GM23338 (cell line): ENCODE measurements at regions not wholly inside any gene's neighbourhood (a gene's known extent, or its start where the extent isn't known, plus 50 kb on each side); places are given as distances from the start of the nearest gene placed in this dataset.

Source experiments
- ATAC-seq: fragments of 200-7000 bp; cut with Tn5 transposase; 3 replicates; pipeline ENCODE4 v1.9.1; 2020
- DNase-seq: peaks from one replicate; pipeline ENCODE4 v3.0.0-alpha.2; 2015; ENCODE audit warnings: low spot score
- H2AFZ ChIP-seq: fragments of 200-600 bp; sonication (generic); 2 replicates; pipeline ENCODE4 v1.8.0; 2016; ENCODE audit warnings: antibody characterized with exemption, mild to moderate bottlenecking, moderate library complexity
- H3F3A ChIP-seq: fragments of 200-600 bp; sonication (generic); replicated peaks from 2 replicates; pipeline ENCODE4 v1.8.0; 2017; ENCODE audit warnings: antibody characterized with exemption, mixed run types, low read depth
- H3K27ac ChIP-seq: fragments of 200-600 bp; sonication (generic); 2 replicates; pipeline ENCODE4 v1.6.1; 2016; ENCODE audit warnings: low read depth
- H3K27me3 ChIP-seq: fragments of 200-600 bp; sonication (generic); 2 replicates; pipeline ENCODE4 v1.8.0; 2016; ENCODE audit warnings: mild to moderate bottlenecking, mixed run types, moderate library complexity; ENCODE audit not compliant: insufficient read depth
- H3K36me3 ChIP-seq: fragments of 200-600 bp; sonication (generic); 2 replicates; pipeline ENCODE4 v1.8.0; 2016; ENCODE audit warnings: mild to moderate bottlenecking; ENCODE audit not compliant: insufficient read depth
- H3K4me1 ChIP-seq: fragments of 200-600 bp; sonication (generic); 2 replicates; pipeline ENCODE4 v1.8.0; 2016; ENCODE audit warnings: mild to moderate bottlenecking, moderate library complexity; ENCODE audit not compliant: insufficient read depth
- H3K4me2 ChIP-seq: fragments of 200-600 bp; sonication (generic); 2 replicates; pipeline ENCODE4 v1.7.1; 2017; ENCODE audit warnings: mixed run types
- H3K4me3 ChIP-seq: fragments of 200-600 bp; sonication (generic); 2 replicates; pipeline ENCODE4 v1.6.1; 2016; ENCODE audit warnings: mixed run types
- H3K79me2 ChIP-seq: fragments of 200-600 bp; sonication (generic); replicated peaks from 2 replicates; pipeline ENCODE4 v1.8.0; 2017; ENCODE audit warnings: mild to moderate bottlenecking; ENCODE audit not compliant: insufficient read depth
- H3K9me2 ChIP-seq: fragments of 200-600 bp; sonication (generic); 2 replicates; pipeline ENCODE4 v1.8.0; 2017; ENCODE audit not compliant: insufficient read depth
- H4K20me1 ChIP-seq: fragments of 200-600 bp; sonication (generic); replicated peaks from 2 replicates; pipeline ENCODE4 v1.8.0; 2017; ENCODE audit warnings: mild to moderate bottlenecking; ENCODE audit not compliant: insufficient read depth
- H3K27ac Mint-ChIP-seq: 2 replicates; pipeline ENCODE4 v1.8.0; 2020; ENCODE audit warnings: inconsistent platforms, mild to moderate bottlenecking, moderate library complexity, mixed read lengths
- H3K27me3 Mint-ChIP-seq: 3 replicates; pipeline ENCODE4 v1.8.0; 2022; ENCODE audit warnings: low read depth, mild to moderate bottlenecking, moderate library complexity, mixed read lengths, inconsistent platforms; ENCODE audit not compliant: insufficient read depth, poor library complexity
- H3K36me3 Mint-ChIP-seq: 3 replicates; pipeline ENCODE4 v1.8.0; 2021; ENCODE audit warnings: low read depth, mild to moderate bottlenecking, inconsistent platforms, moderate library complexity, mixed read lengths
- H3K4me1 Mint-ChIP-seq: 3 replicates; pipeline ENCODE4 v1.8.0; 2020; ENCODE audit warnings: mild to moderate bottlenecking, inconsistent platforms, mixed read lengths
- H3K4me3 Mint-ChIP-seq: 3 replicates; pipeline ENCODE4 v1.8.0; 2021; ENCODE audit warnings: moderate library complexity, mild to moderate bottlenecking, inconsistent platforms, mixed read lengths
- H3K9me3 Mint-ChIP-seq: 3 replicates; pipeline ENCODE4 v1.8.0; 2020; ENCODE audit warnings: moderate library complexity, mild to moderate bottlenecking, inconsistent platforms, mixed read lengths
- CREB1 ChIP-seq: fragments of 250-450 bp; sonication (Bioruptor Pico); IDR thresholded peaks from 2 replicates; pipeline ENCODE4 v1.5.0; 2020; ENCODE audit warnings: low read depth, mild to moderate bottlenecking, moderate library complexity
- EZH2 ChIP-seq: fragments of 200-600 bp; sonication (generic); IDR thresholded peaks from one replicate; pipeline ENCODE4 v1.8.0; 2017; ENCODE audit warnings: antibody characterized with exemption, mild to moderate bottlenecking, low read depth; ENCODE audit not compliant: unreplicated experiment
- JUNB ChIP-seq: IDR thresholded peaks from one replicate; pipeline ENCODE4 v1.6.1; 2016; ENCODE audit warnings: antibody characterized with exemption; ENCODE audit not compliant: unreplicated experiment
- NANOG ChIP-seq: IDR thresholded peaks from 2 replicates; pipeline ENCODE4 v1.6.1; 2016; ENCODE audit warnings: antibody characterized with exemption, borderline replicate concordance
- REST ChIP-seq: IDR thresholded peaks from one replicate; pipeline ENCODE4 v1.6.1; 2018; ENCODE audit warnings: antibody characterized with exemption; ENCODE audit not compliant: unreplicated experiment
- STAT1 ChIP-seq: IDR thresholded peaks from one replicate; pipeline ENCODE4 v1.6.1; 2016; ENCODE audit warnings: antibody characterized with exemption; ENCODE audit not compliant: unreplicated experiment
- ZNF114 ChIP-seq: fragments of 250-450 bp; sonication (Bioruptor Pico); IDR thresholded peaks from 2 replicates; pipeline ENCODE4 v1.5.0; 2020; ENCODE audit warnings: mild to moderate bottlenecking, moderate library complexity
- ZNF331 ChIP-seq: fragments of 250-450 bp; sonication (Bioruptor Pico); IDR thresholded peaks from 2 replicates; pipeline ENCODE4 v1.5.0; 2020; ENCODE audit warnings: low read depth, mild to moderate bottlenecking, moderate library complexity
- TF ChIP-seq, protein P1 (sequence below): fragments of 250-450 bp; sonication (Bioruptor Pico); IDR thresholded peaks from 2 replicates; pipeline ENCODE4 v1.5.0; 2020; ENCODE audit warnings: mild to moderate bottlenecking, moderate library complexity

DNA sequence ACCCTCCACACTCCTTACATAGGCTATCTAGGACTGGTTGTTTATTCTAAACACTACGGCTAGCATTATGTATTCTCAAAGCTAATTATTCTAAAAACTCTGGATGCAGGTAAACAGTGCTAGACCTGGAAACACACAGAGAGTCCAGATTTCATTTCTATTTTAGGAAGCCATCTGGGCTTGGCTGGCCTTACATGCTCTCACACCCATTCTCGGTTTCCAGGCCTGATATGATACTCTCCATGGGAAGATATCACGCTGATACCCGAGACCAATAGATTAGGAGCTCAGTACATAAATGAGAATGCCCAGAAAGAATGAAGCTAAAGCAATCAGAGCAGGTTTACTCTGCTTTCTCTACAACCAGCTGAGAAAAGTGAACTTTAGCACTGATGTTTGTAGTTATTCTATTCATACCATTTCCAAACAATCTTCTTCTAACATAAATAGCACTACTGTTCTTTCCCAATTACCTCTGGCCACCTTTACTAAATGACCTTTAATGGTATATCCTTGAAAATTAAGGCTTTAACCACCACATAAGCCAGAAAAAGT is 973.3 kb downstream of the PCDH18 start (continued):
- no peak for TF ChIP-seq REST
- no peak for TF ChIP-seq ZNF331 (CRISPR knock-in tag)
- no peak for TF ChIP-seq CREB1 (CRISPR knock-in tag)
- TF ChIP-seq EZH2 = no peak

GRCh38 chr4:136557396-136557795 is 974.9 kb downstream of the PCDH18 start:
- no peak overlapping the region for H3K4me3 ChIP-seq
- no peaks in the 10 kb centered on the region for H3K4me1 ChIP-seq
- no peak for ATAC-seq
- H3K9me3 Mint-ChIP-seq = no peaks in the 10 kb centered on the region
- no peaks in the 10 kb centered on the region; the same call in 2 of the 3 replicates for H3K4me1 Mint-ChIP-seq
- no peaks in the 10 kb centered on the region for H3K27me3 ChIP-seq
- H3F3A ChIP-seq = no peaks in the 10 kb centered on the region
- H4K20me1 ChIP-seq = no peaks in the 10 kb centered on the region
- H3K36me3 ChIP-seq = no peaks in the 10 kb centered on the region
- H3K27ac ChIP-seq = no peak overlapping the region
- no peak overlapping the region for H3K4me3 Mint-ChIP-seq
- H3K27me3 Mint-ChIP-seq = no peaks in the 10 kb centered on the region
- H2AFZ ChIP-seq = no peak overlapping the region
- H3K9me2 ChIP-seq = no peaks in the 10 kb centered on the region
- DNase-seq = no peak
- no peaks in the 10 kb centered on the region for H3K36me3 Mint-ChIP-seq
- H3K79me2 ChIP-seq = no peaks in the 10 kb centered on the region
- H3K27ac Mint-ChIP-seq = no peak overlapping the region
- no peak overlapping the region for H3K4me2 ChIP-seq
- TF ChIP-seq ZNF114 (CRISPR knock-in tag) (no peak), REST (no peak), JUNB (no peak), ZNF331 (CRISPR knock-in tag) (no peak), CREB1 (CRISPR knock-in tag) (no peak), STAT1 (no peak), EZH2 (no peak), NANOG (no peak)
- TF ChIP-seq, protein P1, sequence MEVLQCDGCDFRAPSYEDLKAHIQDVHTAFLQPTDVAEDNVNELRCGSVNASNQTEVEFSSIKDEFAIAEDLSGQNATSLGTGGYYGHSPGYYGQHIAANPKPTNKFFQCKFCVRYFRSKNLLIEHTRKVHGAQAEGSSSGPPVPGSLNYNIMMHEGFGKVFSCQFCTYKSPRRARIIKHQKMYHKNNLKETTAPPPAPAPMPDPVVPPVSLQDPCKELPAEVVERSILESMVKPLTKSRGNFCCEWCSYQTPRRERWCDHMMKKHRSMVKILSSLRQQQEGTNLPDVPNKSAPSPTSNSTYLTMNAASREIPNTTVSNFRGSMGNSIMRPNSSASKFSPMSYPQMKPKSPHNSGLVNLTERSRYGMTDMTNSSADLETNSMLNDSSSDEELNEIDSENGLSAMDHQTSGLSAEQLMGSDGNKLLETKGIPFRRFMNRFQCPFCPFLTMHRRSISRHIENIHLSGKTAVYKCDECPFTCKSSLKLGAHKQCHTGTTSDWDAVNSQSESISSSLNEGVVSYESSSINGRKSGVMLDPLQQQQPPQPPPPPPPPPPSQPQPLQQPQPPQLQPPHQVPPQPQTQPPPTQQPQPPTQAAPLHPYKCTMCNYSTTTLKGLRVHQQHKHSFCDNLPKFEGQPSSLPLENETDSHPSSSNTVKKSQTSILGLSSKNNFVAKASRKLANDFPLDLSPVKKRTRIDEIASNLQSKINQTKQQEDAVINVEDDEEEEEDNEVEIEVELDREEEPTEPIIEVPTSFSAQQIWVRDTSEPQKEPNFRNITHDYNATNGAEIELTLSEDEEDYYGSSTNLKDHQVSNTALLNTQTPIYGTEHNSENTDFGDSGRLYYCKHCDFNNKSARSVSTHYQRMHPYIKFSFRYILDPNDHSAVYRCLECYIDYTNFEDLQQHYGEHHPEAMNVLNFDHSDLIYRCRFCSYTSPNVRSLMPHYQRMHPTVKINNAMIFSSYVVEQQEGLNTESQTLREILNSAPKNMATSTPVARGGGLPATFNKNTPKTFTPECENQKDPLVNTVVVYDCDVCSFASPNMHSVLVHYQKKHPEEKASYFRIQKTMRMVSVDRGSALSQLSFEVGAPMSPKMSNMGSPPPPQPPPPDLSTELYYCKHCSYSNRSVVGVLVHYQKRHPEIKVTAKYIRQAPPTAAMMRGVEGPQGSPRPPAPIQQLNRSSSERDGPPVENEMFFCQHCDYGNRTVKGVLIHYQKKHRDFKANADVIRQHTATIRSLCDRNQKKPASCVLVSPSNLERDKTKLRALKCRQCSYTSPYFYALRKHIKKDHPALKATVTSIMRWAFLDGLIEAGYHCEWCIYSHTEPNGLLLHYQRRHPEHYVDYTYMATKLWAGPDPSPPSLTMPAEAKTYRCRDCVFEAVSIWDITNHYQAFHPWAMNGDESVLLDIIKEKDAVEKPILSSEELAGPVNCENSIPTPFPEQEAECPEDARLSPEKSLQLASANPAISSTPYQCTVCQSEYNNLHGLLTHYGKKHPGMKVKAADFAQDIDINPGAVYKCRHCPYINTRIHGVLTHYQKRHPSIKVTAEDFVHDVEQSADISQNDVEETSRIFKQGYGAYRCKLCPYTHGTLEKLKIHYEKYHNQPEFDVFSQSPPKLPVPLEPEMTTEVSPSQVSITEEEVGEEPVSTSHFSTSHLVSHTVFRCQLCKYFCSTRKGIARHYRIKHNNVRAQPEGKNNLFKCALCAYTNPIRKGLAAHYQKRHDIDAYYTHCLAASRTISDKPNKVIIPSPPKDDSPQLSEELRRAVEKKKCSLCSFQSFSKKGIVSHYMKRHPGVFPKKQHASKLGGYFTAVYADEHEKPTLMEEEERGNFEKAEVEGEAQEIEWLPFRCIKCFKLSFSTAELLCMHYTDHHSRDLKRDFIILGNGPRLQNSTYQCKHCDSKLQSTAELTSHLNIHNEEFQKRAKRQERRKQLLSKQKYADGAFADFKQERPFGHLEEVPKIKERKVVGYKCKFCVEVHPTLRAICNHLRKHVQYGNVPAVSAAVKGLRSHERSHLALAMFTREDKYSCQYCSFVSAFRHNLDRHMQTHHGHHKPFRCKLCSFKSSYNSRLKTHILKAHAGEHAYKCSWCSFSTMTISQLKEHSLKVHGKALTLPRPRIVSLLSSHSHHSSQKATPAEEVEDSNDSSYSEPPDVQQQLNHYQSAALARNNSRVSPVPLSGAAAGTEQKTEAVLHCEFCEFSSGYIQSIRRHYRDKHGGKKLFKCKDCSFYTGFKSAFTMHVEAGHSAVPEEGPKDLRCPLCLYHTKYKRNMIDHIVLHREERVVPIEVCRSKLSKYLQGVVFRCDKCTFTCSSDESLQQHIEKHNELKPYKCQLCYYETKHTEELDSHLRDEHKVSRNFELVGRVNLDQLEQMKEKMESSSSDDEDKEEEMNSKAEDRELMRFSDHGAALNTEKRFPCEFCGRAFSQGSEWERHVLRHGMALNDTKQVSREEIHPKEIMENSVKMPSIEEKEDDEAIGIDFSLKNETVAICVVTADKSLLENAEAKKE (CRISPR knock-in tag) = no peak
